DOHH2 (cell line): ENCODE measurements at regions not wholly inside any gene's neighbourhood (a gene's known extent, or its start where the extent isn't known, plus 50 kb on each side); places are given as distances from the start of the nearest gene placed in this dataset.

Experiments
- CTCF ChIP-seq: fragments of 200-600 bp; sonication (generic); IDR thresholded peaks from one replicate; pipeline ENCODE4 v1.5.1; 2014; ENCODE audit warnings: antibody characterized with exemption, mild to moderate bottlenecking, low read depth, low read length; ENCODE audit not compliant: poor library complexity, severe bottlenecking
- EZH2phosphoT487 ChIP-seq: fragments of 200-600 bp; sonication (generic); IDR thresholded peaks from 2 replicates; pipeline ENCODE4 v1.6.1; 2017; ENCODE audit warnings: borderline replicate concordance, mild to moderate bottlenecking, antibody characterized with exemption, low read length, moderate library complexity, mixed read lengths

GRCh38 chr10:78193189-78193588, 159.5 kb downstream of the RPS24 start:
- TF ChIP-seq CTCF: no peak
- no peak for TF ChIP-seq EZH2phosphoT487
